ENCODE measurements at regions not wholly inside any gene's neighbourhood (a gene's known extent, or its start where the extent isn't known, plus 50 kb on each side); places are given as distances from the start of the nearest gene placed in this dataset.

GRCh38 chr1:224518528-224518927, 83.9 kb upstream of the WDR26 start:
- TF ChIP-seq MYC (IDR thresholded peaks at IDR 0.05; ENCODE audit: borderline replicate concordance, low read length) (no peak), RAD21 (conservative IDR thresholded peaks at IDR 0.05 in 1 of 2, IDR thresholded peaks at IDR 0.05 in 1 of 2) (no peak), CTCF (IDR thresholded peaks at IDR 0.05) (no peak)

All from A549 (cell line).